ENCODE measurements at regions not wholly inside any gene's neighbourhood (a gene's known extent, or its start where the extent isn't known, plus 50 kb on each side); places are given as distances from the start of the nearest gene placed in this dataset.

- no peaks in the 10 kb centered on the region for H3K9me3 ChIP-seq (ENCODE audit: control insufficient read depth, insufficient read depth, low read depth, low read length)
- H3K4me3 ChIP-seq (ENCODE audit: low read depth, low read length) = no peak overlapping the region
- POLR2A ChIA-PET = no interaction called here
- no peaks in the 10 kb centered on the region for H3K36me3 ChIP-seq (ENCODE audit: control insufficient read depth in 2 of 2, insufficient read depth in 1 of 2, low read length in 2 of 2)
- no peak overlapping the region for H3K27ac ChIP-seq (ENCODE audit: extremely low read depth, low read depth, low read length)
- CTCF ChIA-PET = no interaction called here
- no peaks in the 10 kb centered on the region for H3K4me1 ChIP-seq (ENCODE audit: control insufficient read depth, insufficient read depth, low read length)
- TF ChIP-seq ZXDB (tag by site-specific recombination; IDR thresholded peaks at IDR 0.05) = no peak
- no peak for TF ChIP-seq ZNF132 (tag by site-specific recombination; IDR thresholded peaks at IDR 0.05; ENCODE audit: borderline replicate concordance)
- no peak for TF ChIP-seq KLF8 (tag by site-specific recombination; IDR thresholded peaks at IDR 0.05)
- TF ChIP-seq ZBTB10 (tag by site-specific recombination; IDR thresholded peaks at IDR 0.05) = no peak
- no peak for TF ChIP-seq ZNF223 (tag by site-specific recombination; IDR thresholded peaks at IDR 0.05)
- TF ChIP-seq ZNF707 (tag by site-specific recombination; IDR thresholded peaks at IDR 0.05) = no peak
- no peak for TF ChIP-seq ZNF302 (tag by site-specific recombination; IDR thresholded peaks at IDR 0.05; ENCODE audit: low read depth)
- TF ChIP-seq ZNF280C (tag by site-specific recombination; IDR thresholded peaks at IDR 0.05) = no peak
- no peak for TF ChIP-seq ZFHX2 (tag by site-specific recombination; conservative IDR thresholded peaks at IDR 0.05)
- TF ChIP-seq ZFP69B (tag by site-specific recombination; IDR thresholded peaks at IDR 0.05) = no peak
- no peak for TF ChIP-seq HOXA7 (CRISPR knock-in tag; IDR thresholded peaks at IDR 0.05; ENCODE audit: borderline replicate concordance)
- no peak for TF ChIP-seq ZNF561 (tag by site-specific recombination; IDR thresholded peaks at IDR 0.05; ENCODE audit: borderline replicate concordance)
- TF ChIP-seq ZNF404 (tag by site-specific recombination; IDR thresholded peaks at IDR 0.05) = no peak
These were observed 197.2 kb upstream of the RGMB start for GRCh38 chr5:98576275-98576674.

GRCh38 chr5:98578438-98578837 is 195.0 kb upstream of the RGMB start:
- H3K27ac ChIP-seq (ENCODE audit: extremely low read depth, low read depth, low read length) = no peak overlapping the region
- H3K36me3 ChIP-seq (ENCODE audit: control insufficient read depth in 2 of 2, insufficient read depth in 1 of 2, low read length in 2 of 2) = no peaks in the 10 kb centered on the region
- CTCF ChIA-PET = no interaction called here
- H3K4me3 ChIP-seq (ENCODE audit: low read depth, low read length) = no peak overlapping the region
- TF ChIP-seq ZNF266 (tag by site-specific recombination; IDR thresholded peaks at IDR 0.05; ENCODE audit: low read depth) = no peak
- no peak for TF ChIP-seq ZSCAN4 (tag by site-specific recombination; IDR thresholded peaks at IDR 0.05)
- POLR2A ChIA-PET = no interaction called here
- H3K4me1 ChIP-seq (ENCODE audit: control insufficient read depth, insufficient read depth, low read length) = no peaks in the 10 kb centered on the region
- no peaks in the 10 kb centered on the region for H3K9me3 ChIP-seq (ENCODE audit: control insufficient read depth, insufficient read depth, low read depth, low read length)

GRCh38 chr5:98581112-98581997 is 192.1 kb upstream of the RGMB start:
- ChIA-PET POLR2A (no interaction called here), CTCF (interaction anchor here (0.6 kb wide), 2 partner anchors 102 to 674 kb away, joined by 3 to 4 read pairs; no protein-coding TSS in a partner anchor)
- no peak overlapping the region for H3K27ac ChIP-seq (ENCODE audit: extremely low read depth, low read depth, low read length)
- no peak for TF ChIP-seq ZNF114 (tag by site-specific recombination; IDR thresholded peaks at IDR 0.05)
- TF ChIP-seq ZNF350 (tag by site-specific recombination; IDR thresholded peaks at IDR 0.05) = no peak
- TF ChIP-seq AEBP2 (tag by site-specific recombination; IDR thresholded peaks at IDR 0.05; ENCODE audit: borderline replicate concordance) = no peak
- no peak for TF ChIP-seq ZNF768 (tag by site-specific recombination; IDR thresholded peaks at IDR 0.05)
- no peak for TF ChIP-seq ZNF48 (tag by site-specific recombination; IDR thresholded peaks at IDR 0.05)
- TF ChIP-seq PRDM4 (tag by site-specific recombination; IDR thresholded peaks at IDR 0.05) = no peak

More at GRCh38 chr5:98581112-98581997, 192.1 kb upstream of the RGMB start:
- Histone ChIP-seq H3K36me3 (ENCODE audit: control insufficient read depth in 2 of 2, insufficient read depth in 1 of 2, low read length in 2 of 2) (no peaks in the 10 kb centered on the region), H3K4me1 (ENCODE audit: control insufficient read depth, insufficient read depth, low read length) (no peaks in the 10 kb centered on the region), H3K4me3 (ENCODE audit: low read depth, low read length) (no peak overlapping the region), H3K9me3 (ENCODE audit: control insufficient read depth, insufficient read depth, low read depth, low read length) (no peaks in the 10 kb centered on the region)
